ENCODE measurements at regions not wholly inside any gene's neighbourhood (a gene's known extent, or its start where the extent isn't known, plus 50 kb on each side); places are given as distances from the start of the nearest gene placed in this dataset.

- TF ChIP-seq CTCF (optimal IDR thresholded peaks at IDR 0.05 in 1 of 3, IDR thresholded peaks at IDR 0.05 in 1 of 3, conservative IDR thresholded peaks at IDR 0.05 in 1 of 3; ENCODE audit: extremely low read depth in 1 of 3, insufficient read depth in 2 of 3, low read length in 3 of 3) (no peak), EZH2 (IDR thresholded peaks at IDR 0.05; ENCODE audit: low read length) (no peak)
These were observed 149.4 kb downstream of the HSD17B3 start for GRCh38 chr9:96152550-96152949.

Data from keratinocyte (primary cell).